OCI-LY7 (cell line): ENCODE measurements at regions not wholly inside any gene's neighbourhood (a gene's known extent, or its start where the extent isn't known, plus 50 kb on each side); places are given as distances from the start of the nearest gene placed in this dataset.

ENCODE experiments used
- BruUV-seq: library from RNA; stranded (reverse); fragments of 400-500 nt; replicated peaks from 2 replicates; lab custom pipeline; 2021; lab: Mats Ljungman, UMichigan
- CTCF ChIA-PET: fragments of 300-600 bp; sonication (Branson Sonifier 250); formaldehyde crosslinking; loops from one replicate; lab custom pipeline; 2022; ENCODE audit warnings: antibody characterized with exemption; ENCODE audit not compliant: unreplicated experiment; lab: Charles Lee
- POLR2A ChIA-PET: fragments of 300-600 bp; sonication (Branson Sonifier 250); formaldehyde crosslinking; loops from one replicate; lab custom pipeline; 2022; ENCODE audit warnings: antibody characterized with exemption; lab: Charles Lee
- DNase-seq: peaks from one replicate; pipeline ENCODE4 v3.0.0-alpha.2; 2015; ENCODE audit warnings: low spot score
- H2AFZ ChIP-seq: fragments of 200-600 bp; sonication (generic), shearing (Covaris generic); 2 replicates; pipeline ENCODE4 v1.6.1; 2014; ENCODE audit warnings: mild to moderate bottlenecking, antibody characterized with exemption, low read length, moderate library complexity
- H3K27ac ChIP-seq: fragments of 200-600 bp; sonication (generic); 2 replicates; pipeline ENCODE4 v1.5.1; 2014; ENCODE audit warnings: mixed run types, low read depth, mild to moderate bottlenecking, moderate library complexity, low read length, inconsistent platforms; ENCODE audit not compliant: poor library complexity, severe bottlenecking
- H3K36me3 ChIP-seq: fragments of 200-600 bp; sonication (generic); 2 replicates; pipeline ENCODE4 v1.6.1; 2014; ENCODE audit warnings: mild to moderate bottlenecking, antibody characterized with exemption, low read length, moderate library complexity, mixed read lengths; ENCODE audit not compliant: insufficient read depth
- H3K4me1 ChIP-seq: fragments of 200-600 bp; sonication (generic); 2 replicates; pipeline ENCODE4 v1.5.1; 2014; ENCODE audit warnings: mild to moderate bottlenecking, low read length; ENCODE audit not compliant: insufficient read depth, poor library complexity, severe bottlenecking
- H3K4me2 ChIP-seq: fragments of 200-600 bp; sonication (generic); 2 replicates; pipeline ENCODE4 v1.6.1; 2014; ENCODE audit warnings: mild to moderate bottlenecking, low read length
- H3K4me3 ChIP-seq: fragments of 200-600 bp; sonication (generic); 2 replicates; pipeline ENCODE4 v1.5.1; 2014; ENCODE audit warnings: mild to moderate bottlenecking, low read depth, low read length; ENCODE audit not compliant: poor library complexity, severe bottlenecking
- H3K79me2 ChIP-seq: fragments of 200-600 bp; sonication (generic); 2 replicates; pipeline ENCODE4 v1.6.1; 2016; ENCODE audit warnings: low read depth, mild to moderate bottlenecking, low read length, moderate library complexity, mixed read lengths; ENCODE audit not compliant: insufficient read depth
- H3K9me2 ChIP-seq: fragments of 200-600 bp; sonication (generic); 2 replicates; pipeline ENCODE4 v1.6.1; 2016; ENCODE audit warnings: mild to moderate bottlenecking, low read length, mixed read lengths; ENCODE audit not compliant: insufficient read depth
- H3K9me3 ChIP-seq: fragments of 200-600 bp; sonication (generic); 2 replicates; pipeline ENCODE4 v1.6.1; 2014; ENCODE audit warnings: mild to moderate bottlenecking, mixed run types, low read length, mixed read lengths
- H4K20me1 ChIP-seq: fragments of 200-600 bp; sonication (generic); 2 replicates; pipeline ENCODE4 v1.6.1; 2014; ENCODE audit warnings: mild to moderate bottlenecking, antibody characterized with exemption, low read length, moderate library complexity, mixed read lengths; ENCODE audit not compliant: insufficient read depth
- EZH2phosphoT487 ChIP-seq: fragments of 200-600 bp; sonication (generic); IDR thresholded peaks from 2 replicates; pipeline ENCODE4 v1.6.1; 2018; ENCODE audit warnings: low read depth, borderline replicate concordance, mild to moderate bottlenecking, mixed run types, antibody characterized with exemption, low read length, moderate library complexity, mixed read lengths
- intact Hi-C: fragments of 100-400 bp; cut with micrococcal nuclease; formaldehyde crosslinking; loops from one replicate; pipeline ENCODE4 v1.10.0; 2022; ENCODE audit not compliant: unreplicated experiment
- TF ChIP-seq, protein P1 (sequence below): fragments of 200-600 bp; sonication (generic); conservative IDR thresholded peaks from 2 replicates; pipeline ENCODE4 v1.5.1; 2014; ENCODE audit warnings: mild to moderate bottlenecking, antibody characterized with exemption, low read length, moderate library complexity, mixed read lengths

DNA sequence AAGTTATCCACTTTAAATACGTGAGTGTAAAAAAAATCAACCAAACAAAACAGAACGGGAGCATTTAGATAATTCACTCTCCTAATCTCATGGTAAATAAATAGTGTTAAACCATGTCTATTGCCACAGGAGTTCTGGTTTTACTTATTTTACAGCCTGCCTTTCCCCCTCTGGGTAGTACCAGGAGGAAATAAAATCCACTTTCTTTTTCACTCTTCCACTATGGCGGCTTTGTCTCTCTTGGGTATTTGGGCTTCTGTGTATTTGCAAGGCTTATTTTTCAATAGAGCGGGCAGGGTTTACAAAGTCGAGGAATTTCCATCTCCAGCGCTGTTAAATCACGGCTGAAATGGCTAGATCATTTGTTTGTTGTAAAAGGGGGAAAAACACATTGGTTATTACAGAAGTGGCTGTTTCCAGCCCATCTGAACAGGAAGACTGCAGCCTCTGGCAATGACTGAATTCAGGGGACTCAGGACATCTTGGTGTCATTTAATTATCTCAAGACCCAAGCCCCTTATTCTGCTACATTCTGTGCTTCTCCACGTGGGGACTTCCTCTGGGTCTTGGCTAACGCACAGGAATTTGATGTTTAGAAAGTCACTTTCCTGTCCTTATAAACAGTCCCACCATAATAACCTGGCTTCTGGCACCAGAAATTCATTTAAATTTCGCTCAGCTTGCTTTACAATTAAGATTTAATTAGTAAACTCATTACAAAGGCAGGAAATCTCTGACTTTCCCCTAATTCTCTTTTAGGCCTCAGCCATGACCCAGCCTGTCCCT, 323.9 kb downstream of the GATA3 start:
- no peaks in the 10 kb centered on the region for H3K9me2 ChIP-seq
- POLR2A ChIA-PET: no interaction called here
- no peak for DNase-seq
- CTCF ChIA-PET: no interaction called here
- no peak overlapping the region for H2AFZ ChIP-seq
- H3K4me2 ChIP-seq: no peak overlapping the region
- no peaks in the 10 kb centered on the region for H3K9me3 ChIP-seq
- no peaks in the 10 kb centered on the region for H3K36me3 ChIP-seq
- no peaks in the 10 kb centered on the region for H3K4me1 ChIP-seq
- TF ChIP-seq, protein P1, sequence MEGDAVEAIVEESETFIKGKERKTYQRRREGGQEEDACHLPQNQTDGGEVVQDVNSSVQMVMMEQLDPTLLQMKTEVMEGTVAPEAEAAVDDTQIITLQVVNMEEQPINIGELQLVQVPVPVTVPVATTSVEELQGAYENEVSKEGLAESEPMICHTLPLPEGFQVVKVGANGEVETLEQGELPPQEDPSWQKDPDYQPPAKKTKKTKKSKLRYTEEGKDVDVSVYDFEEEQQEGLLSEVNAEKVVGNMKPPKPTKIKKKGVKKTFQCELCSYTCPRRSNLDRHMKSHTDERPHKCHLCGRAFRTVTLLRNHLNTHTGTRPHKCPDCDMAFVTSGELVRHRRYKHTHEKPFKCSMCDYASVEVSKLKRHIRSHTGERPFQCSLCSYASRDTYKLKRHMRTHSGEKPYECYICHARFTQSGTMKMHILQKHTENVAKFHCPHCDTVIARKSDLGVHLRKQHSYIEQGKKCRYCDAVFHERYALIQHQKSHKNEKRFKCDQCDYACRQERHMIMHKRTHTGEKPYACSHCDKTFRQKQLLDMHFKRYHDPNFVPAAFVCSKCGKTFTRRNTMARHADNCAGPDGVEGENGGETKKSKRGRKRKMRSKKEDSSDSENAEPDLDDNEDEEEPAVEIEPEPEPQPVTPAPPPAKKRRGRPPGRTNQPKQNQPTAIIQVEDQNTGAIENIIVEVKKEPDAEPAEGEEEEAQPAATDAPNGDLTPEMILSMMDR: no peak
- TF ChIP-seq EZH2phosphoT487: no peak
- no peaks in the 10 kb centered on the region for H4K20me1 ChIP-seq
- intact Hi-C loops: no loop called here
- no peak overlapping the region for H3K27ac ChIP-seq
- H3K4me3 ChIP-seq: no peak overlapping the region
- no TSS peak for BruUV-seq
- H3K79me2 ChIP-seq: no peaks in the 10 kb centered on the region

DNA sequence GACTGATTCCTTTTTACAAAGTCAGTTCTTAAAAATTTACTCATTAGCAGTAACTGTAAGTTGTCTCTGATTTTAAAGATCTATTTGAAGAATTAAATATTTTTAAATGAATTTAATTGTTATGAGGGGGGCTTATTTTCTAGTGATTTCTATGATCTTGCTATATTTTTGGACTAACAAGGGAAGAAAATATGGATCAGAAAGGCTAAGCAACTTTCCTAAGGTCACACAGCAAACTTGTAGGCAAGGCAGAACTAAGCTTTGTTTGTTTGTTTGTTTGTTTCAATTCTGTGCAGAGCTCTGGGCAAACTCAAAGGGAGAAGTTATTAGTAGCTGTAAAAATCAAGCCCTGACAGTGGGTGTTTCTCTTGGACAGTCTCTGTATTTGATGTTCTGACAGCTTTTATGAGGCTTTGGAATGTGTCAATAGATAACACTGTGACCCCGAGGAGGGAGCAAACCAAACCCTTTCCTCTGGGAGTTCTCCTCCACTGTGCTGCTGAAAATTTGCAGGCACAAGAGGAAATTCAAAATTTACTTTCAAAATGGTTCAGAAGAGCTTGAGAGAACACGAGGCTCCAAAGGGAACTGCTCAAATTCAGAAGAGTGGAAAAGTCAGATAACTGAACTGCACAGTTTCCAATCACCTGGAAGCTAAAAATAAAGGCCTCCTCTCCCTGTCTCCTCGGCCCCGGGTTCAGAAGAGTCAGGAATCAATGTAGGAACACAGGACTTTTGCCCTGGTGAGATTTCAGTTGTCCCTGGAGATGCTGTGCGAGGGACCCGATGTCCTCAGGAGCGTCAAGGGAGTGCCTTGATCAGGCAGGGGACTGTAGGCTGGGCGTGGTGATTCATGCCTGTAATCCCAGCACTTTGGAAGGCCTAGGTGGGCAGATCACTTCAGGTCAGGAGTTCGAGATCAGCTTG, 325.7 kb downstream of the GATA3 start:
- Histone ChIP-seq H3K4me1 (no peaks in the 10 kb centered on the region), H3K4me3 (no peak overlapping the region), H3K36me3 (no peaks in the 10 kb centered on the region), H2AFZ (no peak overlapping the region), H3K9me2 (no peaks in the 10 kb centered on the region), H3K27ac (no peak overlapping the region), H3K4me2 (no peak overlapping the region), H3K79me2 (no peaks in the 10 kb centered on the region), H3K9me3 (no peaks in the 10 kb centered on the region), H4K20me1 (no peaks in the 10 kb centered on the region)
- no peak for TF ChIP-seq EZH2phosphoT487
- TF ChIP-seq, protein P1: no peak
- intact Hi-C loops: no loop called here
- CTCF ChIA-PET: no interaction called here
- BruUV-seq: no TSS peak
- DNase-seq: no peak
- POLR2A ChIA-PET: interaction anchor here (0.6 kb wide), 1 partner anchor 146 kb away, joined by 4 read pairs; no protein-coding TSS in a partner anchor
